Testis (tissue), 2 donors: ENCODE measurements at regions not wholly inside any gene's neighbourhood (a gene's known extent, or its start where the extent isn't known, plus 50 kb on each side); places are given as distances from the start of the nearest gene placed in this dataset.

Source experiments
- POLR2A ChIP-seq: fragments of 450-650 bp; IDR thresholded peaks from one replicate; pipeline ENCODE4 v1.6.1; 2017; ENCODE audit warnings: antibody characterized with exemption, mild to moderate bottlenecking, moderate library complexity
- TF ChIP-seq, protein P1 (sequence below), 3 experiments: fragments of 450-650 bp in 2 of 3; fragments of 200-600 bp in 1 of 3; sonication (generic) in 1 of 3; IDR thresholded peaks; one replicate each; pipeline ENCODE4 v1.5.1; 2016 to 2019; ENCODE audit warnings: antibody characterized with exemption in 3 of 3, mild to moderate bottlenecking in 2 of 3, moderate library complexity in 1 of 3

DNA sequence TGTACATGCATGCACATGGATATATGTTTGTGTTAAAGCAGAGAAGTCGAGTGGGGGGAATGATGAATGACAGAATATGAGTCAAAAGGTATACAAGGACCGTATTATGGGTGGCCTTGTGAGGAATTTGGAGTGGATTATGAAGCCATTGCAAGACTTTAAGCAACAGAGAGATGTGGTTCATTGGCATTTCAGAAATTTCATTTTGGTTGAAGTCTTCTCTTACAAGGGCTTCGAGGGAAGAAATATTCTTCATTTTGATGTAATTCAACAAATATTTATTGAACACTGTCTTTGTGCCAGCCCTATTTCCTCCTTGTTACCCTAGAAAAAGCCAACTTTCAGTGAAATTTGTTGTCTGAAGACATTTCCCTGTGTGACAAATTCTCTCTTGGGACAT is 83.9 kb upstream of the SLCO6A1 start:
- TF ChIP-seq, protein P1, sequence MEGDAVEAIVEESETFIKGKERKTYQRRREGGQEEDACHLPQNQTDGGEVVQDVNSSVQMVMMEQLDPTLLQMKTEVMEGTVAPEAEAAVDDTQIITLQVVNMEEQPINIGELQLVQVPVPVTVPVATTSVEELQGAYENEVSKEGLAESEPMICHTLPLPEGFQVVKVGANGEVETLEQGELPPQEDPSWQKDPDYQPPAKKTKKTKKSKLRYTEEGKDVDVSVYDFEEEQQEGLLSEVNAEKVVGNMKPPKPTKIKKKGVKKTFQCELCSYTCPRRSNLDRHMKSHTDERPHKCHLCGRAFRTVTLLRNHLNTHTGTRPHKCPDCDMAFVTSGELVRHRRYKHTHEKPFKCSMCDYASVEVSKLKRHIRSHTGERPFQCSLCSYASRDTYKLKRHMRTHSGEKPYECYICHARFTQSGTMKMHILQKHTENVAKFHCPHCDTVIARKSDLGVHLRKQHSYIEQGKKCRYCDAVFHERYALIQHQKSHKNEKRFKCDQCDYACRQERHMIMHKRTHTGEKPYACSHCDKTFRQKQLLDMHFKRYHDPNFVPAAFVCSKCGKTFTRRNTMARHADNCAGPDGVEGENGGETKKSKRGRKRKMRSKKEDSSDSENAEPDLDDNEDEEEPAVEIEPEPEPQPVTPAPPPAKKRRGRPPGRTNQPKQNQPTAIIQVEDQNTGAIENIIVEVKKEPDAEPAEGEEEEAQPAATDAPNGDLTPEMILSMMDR (IDR thresholded peaks at IDR 0.05), result no peak
- TF ChIP-seq POLR2A, result no peak
